GM12891 (cell line): ENCODE measurements at regions not wholly inside any gene's neighbourhood (a gene's known extent, or its start where the extent isn't known, plus 50 kb on each side); places are given as distances from the start of the nearest gene placed in this dataset.

Experiments used
- POLR2A ChIP-seq: IDR thresholded peaks from 2 replicates; pipeline ENCODE4 v1.6.1; 2011; ENCODE audit warnings: low read depth, low read length, control low read depth
- POLR2AphosphoS5 ChIP-seq: IDR thresholded peaks from 2 replicates; pipeline ENCODE4 v1.6.1; 2011; ENCODE audit warnings: low read depth, low read length, control low read depth
- POU2F2 ChIP-seq: IDR thresholded peaks from 2 replicates; pipeline ENCODE4 v1.6.1; 2011; ENCODE audit warnings: low read depth, mild to moderate bottlenecking, control low read depth, low read length, moderate library complexity
- TAF1 ChIP-seq: IDR thresholded peaks from 2 replicates; pipeline ENCODE4 v1.6.1; 2011; ENCODE audit warnings: low read depth, low read length, control low read depth

- TF ChIP-seq POLR2A: no peak
- TF ChIP-seq TAF1: no peak
- TF ChIP-seq POLR2AphosphoS5: no peak
- no peak for TF ChIP-seq POU2F2
Observed at GRCh38 chr4:81757691-81758090, 286.0 kb upstream of the RASGEF1B start.
